ENCODE measurements at regions not wholly inside any gene's neighbourhood (a gene's known extent, or its start where the extent isn't known, plus 50 kb on each side); places are given as distances from the start of the nearest gene placed in this dataset.
"Not testable (repeated sequence)": the region's sequence is repeated elsewhere in the genome, so short reads cannot be mapped to it uniquely, and the experiment has no call there.

- WGBS, 2 experiments (ENCODE audit: insufficient coverage in 1 of 2, insufficient read length in 1 of 2) = 92 to 100% methylated on average over 4 to 24 of the region's 24 CpGs
- not testable (repeated sequence) for H3K27ac Mint-ChIP-seq; H3K9ac ChIP-seq (ENCODE audit: extremely low read depth, low read length, poor library complexity, severe bottlenecking); H3K27me3 Mint-ChIP-seq (ENCODE audit: insufficient read depth); H3K36me3 ChIP-seq (ENCODE audit: control insufficient read depth, insufficient read depth, low read length); H3K4me3 ChIP-seq (ENCODE audit: low read length); H3K4me1 ChIP-seq (ENCODE audit: control insufficient read depth, insufficient read depth, low read length); H3K9me3 ChIP-seq (ENCODE audit: control insufficient read depth, low read length); H3K4me1 Mint-ChIP-seq; H3K4me3 Mint-ChIP-seq; H3K27ac ChIP-seq (ENCODE audit: low read depth, low read length); DNase-seq; H3K36me3 Mint-ChIP-seq (ENCODE audit: low read depth); H3K27me3 ChIP-seq (ENCODE audit: control insufficient read depth, insufficient read depth, low read length, poor library complexity, severe bottlenecking)
- peaks cover 53% of the 10 kb centered on the region for H3K9me3 Mint-ChIP-seq
Observed at GRCh38 chr18:14392604-14393003, 150.8 kb downstream of the POTEC start.

DNA sequence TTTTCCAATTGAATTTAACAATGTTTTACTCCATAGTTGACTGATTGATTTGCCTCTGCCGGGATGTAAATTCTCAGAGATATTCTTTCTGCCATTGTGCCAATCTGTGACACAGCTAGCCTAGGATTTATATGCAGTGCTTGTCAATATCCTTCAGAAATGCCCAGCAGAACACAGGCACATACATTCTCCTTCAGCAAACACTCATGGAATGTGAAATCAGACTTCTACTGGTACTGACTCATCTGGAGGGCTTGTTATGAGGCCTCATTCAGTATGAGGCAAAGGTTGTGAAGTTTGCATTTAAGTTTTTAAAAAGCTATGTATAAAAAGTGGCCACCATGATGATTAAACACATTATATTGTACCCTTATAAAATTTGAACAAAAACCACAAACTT lies 158.4 kb downstream of the POTEC start:
- H3K36me3 ChIP-seq (ENCODE audit: control insufficient read depth, insufficient read depth, low read length); DNase-seq: not testable (repeated sequence)

DNA sequence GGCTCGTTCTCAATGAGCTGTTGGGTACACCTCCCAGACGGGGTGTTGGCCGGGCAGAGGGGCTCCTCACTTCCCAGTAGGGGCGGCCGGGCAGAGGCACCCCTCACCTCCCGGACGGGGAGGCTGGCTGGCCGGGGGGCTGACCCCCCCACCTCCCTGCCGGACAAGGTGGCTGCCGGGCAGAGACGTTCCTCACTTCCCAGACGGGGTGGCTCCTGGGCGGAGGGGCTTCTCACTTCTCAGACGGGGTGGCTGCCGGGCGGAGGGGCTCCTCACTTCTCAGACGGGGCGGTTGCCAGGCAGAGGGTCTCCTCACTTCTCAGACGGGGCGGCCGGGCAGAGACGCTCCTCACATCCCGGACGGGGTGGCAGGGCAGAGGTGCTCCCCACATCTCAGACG lies 160.7 kb downstream of the POTEC start:
- not testable (repeated sequence) for H3K36me3 Mint-ChIP-seq (ENCODE audit: low read depth); H3K27ac Mint-ChIP-seq; H3K4me3 Mint-ChIP-seq; H3K36me3 ChIP-seq (ENCODE audit: control insufficient read depth, insufficient read depth, low read length); DNase-seq; H3K9me3 ChIP-seq (ENCODE audit: control insufficient read depth, low read length); H3K27me3 ChIP-seq (ENCODE audit: control insufficient read depth, insufficient read depth, low read length, poor library complexity, severe bottlenecking); H3K4me1 ChIP-seq (ENCODE audit: control insufficient read depth, insufficient read depth, low read length); H3K27me3 Mint-ChIP-seq (ENCODE audit: insufficient read depth); H3K4me3 ChIP-seq (ENCODE audit: low read length); H3K4me1 Mint-ChIP-seq; H3K9ac ChIP-seq (ENCODE audit: extremely low read depth, low read length, poor library complexity, severe bottlenecking); H3K27ac ChIP-seq (ENCODE audit: low read depth, low read length)
- 75% methylated on average over 16 of the region's 25 CpGs; no CpG with 5 or more reads in 1 of the 2 experiments for WGBS, 2 experiments (ENCODE audit: insufficient coverage in 1 of 2, insufficient read length in 1 of 2)
- H3K9me3 Mint-ChIP-seq = peaks cover 39% of the 10 kb centered on the region

More for the DNA sequence above, 158.4 kb downstream of the POTEC start:
- H3K27me3 Mint-ChIP-seq (ENCODE audit: insufficient read depth); H3K4me1 Mint-ChIP-seq; H3K27me3 ChIP-seq (ENCODE audit: control insufficient read depth, insufficient read depth, low read length, poor library complexity, severe bottlenecking); H3K9ac ChIP-seq (ENCODE audit: extremely low read depth, low read length, poor library complexity, severe bottlenecking); H3K4me1 ChIP-seq (ENCODE audit: control insufficient read depth, insufficient read depth, low read length); H3K4me3 ChIP-seq (ENCODE audit: low read length); H3K4me3 Mint-ChIP-seq; H3K27ac Mint-ChIP-seq; H3K36me3 Mint-ChIP-seq (ENCODE audit: low read depth); H3K27ac ChIP-seq (ENCODE audit: low read depth, low read length); H3K9me3 ChIP-seq (ENCODE audit: control insufficient read depth, low read length): not testable (repeated sequence)
- 74% methylated on average over 1 of the region's 1 CpG; no CpG with 5 or more reads in 1 of the 2 experiments for WGBS, 2 experiments (ENCODE audit: insufficient coverage in 1 of 2, insufficient read length in 1 of 2)
- H3K9me3 Mint-ChIP-seq = peaks cover 27% of the 10 kb centered on the region

GRCh38 chr18:14379489-14379888 lies 163.9 kb downstream of the POTEC start:
- DNase-seq; H3K4me1 Mint-ChIP-seq; H3K9ac ChIP-seq (ENCODE audit: extremely low read depth, low read length, poor library complexity, severe bottlenecking); H3K27me3 ChIP-seq (ENCODE audit: control insufficient read depth, insufficient read depth, low read length, poor library complexity, severe bottlenecking); H3K36me3 Mint-ChIP-seq (ENCODE audit: low read depth); H3K36me3 ChIP-seq (ENCODE audit: control insufficient read depth, insufficient read depth, low read length); H3K4me3 Mint-ChIP-seq; H3K4me3 ChIP-seq (ENCODE audit: low read length); H3K4me1 ChIP-seq (ENCODE audit: control insufficient read depth, insufficient read depth, low read length); H3K9me3 ChIP-seq (ENCODE audit: control insufficient read depth, low read length); H3K27ac ChIP-seq (ENCODE audit: low read depth, low read length); H3K27me3 Mint-ChIP-seq (ENCODE audit: insufficient read depth); H3K27ac Mint-ChIP-seq: not testable (repeated sequence)
- H3K9me3 Mint-ChIP-seq = peaks cover 53% of the 10 kb centered on the region
- WGBS, 2 experiments (ENCODE audit: insufficient coverage in 1 of 2, insufficient read length in 1 of 2) = 83% methylated on average over 2 of the region's 2 CpGs; no CpG with 5 or more reads in 1 of the 2 experiments

DNA sequence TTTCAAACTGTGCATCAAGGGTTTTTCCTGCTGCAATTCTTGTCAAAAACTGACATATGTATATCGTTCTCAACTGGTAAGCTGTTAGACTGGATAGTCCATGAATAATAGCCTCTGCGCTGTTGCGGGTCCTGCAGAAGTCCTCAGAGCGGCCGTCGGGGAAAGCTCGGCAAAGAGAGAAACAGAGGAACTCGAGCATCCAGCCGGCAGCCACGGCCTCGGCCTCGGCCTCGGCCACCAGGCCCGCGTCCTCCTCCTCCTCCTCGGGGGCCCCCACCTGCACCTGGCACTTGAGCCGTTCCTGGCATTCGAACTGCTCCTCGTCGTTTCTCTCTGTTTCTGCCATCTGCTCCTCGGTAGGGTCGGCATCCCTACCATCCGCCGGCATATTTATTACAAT lies 165.0 kb downstream of the POTEC start:
- H3K4me3 Mint-ChIP-seq; H3K9ac ChIP-seq (ENCODE audit: extremely low read depth, low read length, poor library complexity, severe bottlenecking); H3K4me1 Mint-ChIP-seq; H3K27me3 ChIP-seq (ENCODE audit: control insufficient read depth, insufficient read depth, low read length, poor library complexity, severe bottlenecking); H3K36me3 Mint-ChIP-seq (ENCODE audit: low read depth); H3K4me3 ChIP-seq (ENCODE audit: low read length); H3K27ac Mint-ChIP-seq; H3K4me1 ChIP-seq (ENCODE audit: control insufficient read depth, insufficient read depth, low read length); DNase-seq; H3K27me3 Mint-ChIP-seq (ENCODE audit: insufficient read depth); H3K36me3 ChIP-seq (ENCODE audit: control insufficient read depth, insufficient read depth, low read length); H3K27ac ChIP-seq (ENCODE audit: low read depth, low read length); H3K9me3 ChIP-seq (ENCODE audit: control insufficient read depth, low read length): not testable (repeated sequence)
- H3K9me3 Mint-ChIP-seq = peaks cover 54% of the 10 kb centered on the region
- WGBS, 2 experiments (ENCODE audit: insufficient coverage in 1 of 2, insufficient read length in 1 of 2) = 82% methylated on average over 19 of the region's 24 CpGs; no CpG with 5 or more reads in 1 of the 2 experiments

DNA sequence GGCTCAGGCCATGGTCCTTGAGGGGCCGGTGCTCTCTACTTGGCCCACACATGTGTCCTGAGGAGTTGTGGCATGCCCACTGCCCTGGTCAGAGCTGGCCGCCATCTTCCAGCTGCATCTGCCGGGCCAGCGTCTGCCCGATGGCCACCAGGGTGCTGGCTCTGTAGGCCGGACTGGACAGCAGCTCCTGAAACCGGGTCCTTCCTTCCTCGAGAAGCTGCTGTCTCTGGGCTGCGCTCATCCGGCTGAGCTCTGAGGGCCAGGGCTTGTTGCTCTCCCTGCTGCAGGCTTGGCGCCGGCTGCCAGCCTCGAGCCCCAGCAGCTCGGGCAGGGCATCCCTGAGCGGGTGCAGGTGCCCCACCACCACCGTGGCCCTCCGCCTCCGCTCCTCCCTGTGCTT lies 182.1 kb downstream of the POTEC start:
- H3K27ac ChIP-seq (ENCODE audit: low read depth, low read length); H3K4me3 Mint-ChIP-seq; H3K36me3 ChIP-seq (ENCODE audit: control insufficient read depth, insufficient read depth, low read length); DNase-seq; H3K27me3 ChIP-seq (ENCODE audit: control insufficient read depth, insufficient read depth, low read length, poor library complexity, severe bottlenecking); H3K4me3 ChIP-seq (ENCODE audit: low read length); H3K27me3 Mint-ChIP-seq (ENCODE audit: insufficient read depth); H3K27ac Mint-ChIP-seq; H3K36me3 Mint-ChIP-seq (ENCODE audit: low read depth); H3K9ac ChIP-seq (ENCODE audit: extremely low read depth, low read length, poor library complexity, severe bottlenecking); H3K4me1 Mint-ChIP-seq; H3K4me1 ChIP-seq (ENCODE audit: control insufficient read depth, insufficient read depth, low read length); H3K9me3 ChIP-seq (ENCODE audit: control insufficient read depth, low read length): not testable (repeated sequence)
- H3K9me3 Mint-ChIP-seq = peaks cover 48% of the 10 kb centered on the region
- 86% methylated on average over 16 to 18 of the region's 18 CpGs for whole genome bisulfite sequencing, 2 experiments (ENCODE audit: insufficient coverage in 1 of 2, insufficient read length in 1 of 2)

- not testable (repeated sequence) for H3K27ac ChIP-seq (ENCODE audit: low read depth, low read length); H3K4me1 Mint-ChIP-seq; H3K27me3 ChIP-seq (ENCODE audit: control insufficient read depth, insufficient read depth, low read length, poor library complexity, severe bottlenecking); H3K36me3 Mint-ChIP-seq (ENCODE audit: low read depth); H3K4me3 Mint-ChIP-seq; H3K9me3 ChIP-seq (ENCODE audit: control insufficient read depth, low read length); H3K27me3 Mint-ChIP-seq (ENCODE audit: insufficient read depth); H3K9ac ChIP-seq (ENCODE audit: extremely low read depth, low read length, poor library complexity, severe bottlenecking); DNase-seq; H3K36me3 ChIP-seq (ENCODE audit: control insufficient read depth, insufficient read depth, low read length); H3K27ac Mint-ChIP-seq; H3K4me1 ChIP-seq (ENCODE audit: control insufficient read depth, insufficient read depth, low read length); H3K4me3 ChIP-seq (ENCODE audit: low read length)
- WGBS, 2 experiments (ENCODE audit: insufficient coverage in 1 of 2, insufficient read length in 1 of 2) = 91 to 92% methylated on average over 6 to 20 of the region's 22 CpGs
- peaks cover 63% of the 10 kb centered on the region for H3K9me3 Mint-ChIP-seq
Observed at GRCh38 chr18:14357553-14358297, 185.7 kb downstream of the POTEC start.
